Fibroblast of mammary gland (primary cell): ENCODE measurements at regions not wholly inside any gene's neighbourhood (a gene's known extent, or its start where the extent isn't known, plus 50 kb on each side); places are given as distances from the start of the nearest gene placed in this dataset.
"Not testable (repeated sequence)": the region's sequence is repeated elsewhere in the genome, so short reads cannot be mapped to it uniquely, and the experiment has no call there.

Experiments
- DNase-seq: peaks from one replicate; pipeline ENCODE4 v3.0.0-alpha.2; 2010; ENCODE audit warnings: low read depth
- H3K4me3 ChIP-seq: 2 replicates; pipeline ENCODE4 v1.5.1; 2011; ENCODE audit warnings: low read depth, mild to moderate bottlenecking, low read length, moderate library complexity; ENCODE audit not compliant: control insufficient read depth
- TF ChIP-seq, protein P1 (sequence below): conservative IDR thresholded peaks from 2 replicates; pipeline ENCODE4 v1.5.1; 2011; ENCODE audit warnings: low read depth, low read length, inconsistent platforms; ENCODE audit not compliant: control insufficient read depth, insufficient read depth

DNA sequence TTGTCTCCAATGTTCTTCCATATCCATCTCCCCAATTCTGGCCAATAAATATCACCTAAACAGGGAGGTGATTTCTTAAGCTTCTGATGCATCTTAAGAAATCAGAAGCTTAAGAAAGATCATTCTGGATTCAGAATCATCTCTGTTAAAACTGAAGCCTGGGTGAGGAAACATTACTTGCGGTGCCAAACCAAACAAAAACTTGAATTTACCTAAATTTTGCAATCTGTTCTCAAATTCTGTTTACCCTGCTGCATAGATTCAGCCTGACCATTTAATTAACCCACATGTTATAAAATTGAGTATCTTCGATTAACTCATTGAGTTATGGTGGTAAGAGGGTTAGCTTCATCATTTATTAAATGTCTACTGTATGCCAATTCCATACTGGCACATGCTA, 204.4 kb upstream of the ZNF385D start:
- peak; percentile 15 for DNase-seq
- TF ChIP-seq, protein P1, sequence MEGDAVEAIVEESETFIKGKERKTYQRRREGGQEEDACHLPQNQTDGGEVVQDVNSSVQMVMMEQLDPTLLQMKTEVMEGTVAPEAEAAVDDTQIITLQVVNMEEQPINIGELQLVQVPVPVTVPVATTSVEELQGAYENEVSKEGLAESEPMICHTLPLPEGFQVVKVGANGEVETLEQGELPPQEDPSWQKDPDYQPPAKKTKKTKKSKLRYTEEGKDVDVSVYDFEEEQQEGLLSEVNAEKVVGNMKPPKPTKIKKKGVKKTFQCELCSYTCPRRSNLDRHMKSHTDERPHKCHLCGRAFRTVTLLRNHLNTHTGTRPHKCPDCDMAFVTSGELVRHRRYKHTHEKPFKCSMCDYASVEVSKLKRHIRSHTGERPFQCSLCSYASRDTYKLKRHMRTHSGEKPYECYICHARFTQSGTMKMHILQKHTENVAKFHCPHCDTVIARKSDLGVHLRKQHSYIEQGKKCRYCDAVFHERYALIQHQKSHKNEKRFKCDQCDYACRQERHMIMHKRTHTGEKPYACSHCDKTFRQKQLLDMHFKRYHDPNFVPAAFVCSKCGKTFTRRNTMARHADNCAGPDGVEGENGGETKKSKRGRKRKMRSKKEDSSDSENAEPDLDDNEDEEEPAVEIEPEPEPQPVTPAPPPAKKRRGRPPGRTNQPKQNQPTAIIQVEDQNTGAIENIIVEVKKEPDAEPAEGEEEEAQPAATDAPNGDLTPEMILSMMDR: no peak
- H3K4me3 ChIP-seq: no peak overlapping the region

DNA sequence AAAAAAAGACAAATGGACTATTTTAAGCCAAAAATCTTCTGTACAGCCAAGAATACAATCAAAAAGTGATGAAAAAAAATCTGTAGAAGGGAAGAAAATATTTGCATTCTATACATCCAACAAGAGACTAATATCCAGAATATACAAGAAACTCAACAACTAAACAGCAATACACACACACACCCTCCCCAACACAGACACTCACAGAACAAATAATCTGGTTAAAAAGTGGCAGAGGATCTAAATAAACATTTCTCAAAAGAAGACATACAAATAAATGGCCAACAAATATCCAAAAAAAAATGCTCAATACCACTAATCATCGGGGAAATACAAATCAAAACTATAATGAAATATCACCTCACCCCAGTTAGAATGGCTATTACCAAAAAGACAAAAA, 209.0 kb upstream of the ZNF385D start:
- no peak overlapping the region for H3K4me3 ChIP-seq
- TF ChIP-seq, protein P1: no peak
- no peak for DNase-seq

DNA sequence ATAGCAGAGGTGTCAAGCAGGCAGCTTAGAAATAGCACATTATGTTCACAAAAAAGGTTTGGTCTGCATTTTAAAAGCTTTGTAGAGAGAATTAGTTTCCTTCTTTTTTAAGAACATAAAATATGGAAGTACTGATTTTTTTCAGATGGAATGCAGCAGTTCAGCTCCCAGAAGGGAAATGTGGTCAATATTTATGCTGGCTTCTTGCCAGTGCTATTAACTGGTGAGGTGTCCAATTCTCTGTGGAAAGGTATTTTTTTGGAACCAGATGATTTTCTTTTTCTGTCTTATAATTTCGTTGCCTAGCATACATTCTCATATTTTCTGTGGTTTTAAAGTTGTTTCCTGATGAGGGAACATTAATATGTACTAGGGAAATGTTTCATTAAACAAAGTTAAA, 211.4 kb upstream of the ZNF385D start:
- TF ChIP-seq, protein P1: no peak
- peak; percentile 32 for DNase-seq
- no peak overlapping the region for H3K4me3 ChIP-seq

DNA sequence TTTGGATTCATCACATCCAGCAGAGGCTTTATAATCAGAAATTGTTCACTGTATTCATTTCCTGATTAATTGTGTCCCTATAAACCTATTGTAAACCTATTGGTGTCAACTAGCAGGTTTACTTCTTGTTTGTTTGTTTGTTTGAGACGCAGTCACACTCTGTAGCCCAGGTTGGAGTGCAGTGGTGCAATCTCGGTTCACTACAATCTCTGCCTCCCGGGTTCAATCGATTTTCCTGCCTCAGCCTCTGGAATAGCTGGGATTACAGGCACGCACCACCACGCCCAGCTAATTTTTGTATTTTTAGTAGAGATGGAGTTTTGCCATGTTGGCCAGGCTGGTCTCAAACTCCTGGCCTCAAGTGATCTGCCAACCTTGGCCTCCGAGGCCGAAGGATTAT, 215.4 kb upstream of the ZNF385D start:
- not testable (repeated sequence) for H3K4me3 ChIP-seq, DNase-seq

DNA sequence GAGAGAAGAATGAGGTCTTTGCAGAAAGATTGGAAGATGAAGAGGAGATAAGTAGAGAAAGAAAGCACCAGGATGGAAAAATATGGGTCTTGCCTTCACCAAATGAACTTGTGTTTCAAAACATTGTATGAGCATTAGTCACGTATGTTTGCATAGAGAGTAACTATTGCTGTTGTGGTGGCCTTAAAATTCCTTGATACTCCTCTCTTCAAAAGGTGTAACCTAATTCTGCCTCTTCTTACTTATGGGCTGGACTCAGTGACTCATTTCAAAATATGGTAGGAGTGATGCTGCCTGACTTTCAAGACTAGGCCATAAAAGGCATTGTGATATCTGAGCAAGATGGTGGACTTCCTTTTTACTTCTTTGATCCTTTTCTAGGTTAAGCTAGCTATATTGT, 228.7 kb upstream of the ZNF385D start:
- DNase-seq: peak; percentile 12
- H3K4me3 ChIP-seq: no peak overlapping the region
- TF ChIP-seq, protein P1: no peak

DNA sequence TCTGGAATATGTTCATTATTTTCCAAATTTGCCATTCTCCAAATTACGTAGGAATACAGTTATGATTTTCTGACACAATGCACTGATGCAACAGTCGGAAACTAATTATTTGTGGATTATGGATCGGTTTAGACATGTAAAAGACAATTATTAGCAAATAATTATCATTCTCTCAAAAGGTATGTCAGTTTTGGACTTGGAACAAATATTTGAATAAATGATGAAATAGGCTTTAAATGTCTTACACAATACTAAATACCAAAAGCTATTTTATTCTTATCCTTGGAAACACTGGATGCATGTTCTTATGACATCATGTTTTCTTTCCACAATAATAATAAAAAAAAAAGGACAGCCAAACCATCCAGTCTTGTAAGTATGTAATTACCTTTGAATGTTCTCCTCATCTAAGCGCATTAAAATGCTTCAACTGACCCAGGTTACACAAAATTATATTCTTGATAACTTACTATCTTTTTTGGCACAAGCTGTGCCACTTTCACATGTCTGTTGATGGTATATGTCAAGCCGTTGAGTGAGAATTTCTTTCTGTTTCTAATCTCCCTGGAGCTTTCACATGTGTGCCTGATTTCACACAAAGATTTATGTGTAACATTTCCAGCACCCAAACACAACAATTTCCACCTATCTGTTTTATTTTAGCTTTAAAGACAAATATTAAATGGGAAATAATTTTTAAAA, 238.5 kb upstream of the ZNF385D start:
- DNase-seq: no peak
- H3K4me3 ChIP-seq: no peak overlapping the region
- TF ChIP-seq, protein P1: no peak

DNA sequence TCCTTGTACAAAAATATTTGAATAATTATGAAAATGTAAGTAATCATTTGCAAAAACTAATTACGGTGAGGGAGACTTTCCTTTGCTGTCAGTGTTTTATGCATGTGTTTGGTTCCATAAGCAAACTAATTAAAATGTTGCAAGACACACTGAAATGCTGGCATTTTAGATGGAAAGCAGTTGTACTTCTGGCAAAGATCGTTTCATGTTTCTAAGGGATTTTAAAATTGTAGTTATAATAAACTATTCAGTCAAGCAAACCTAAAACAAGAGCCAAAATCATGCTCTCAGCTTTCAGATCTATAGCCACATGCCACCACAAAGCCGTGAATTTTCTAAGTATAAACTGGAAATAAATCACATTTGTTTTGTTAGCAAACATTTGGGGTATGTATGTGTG, 240.1 kb upstream of the ZNF385D start:
- H3K4me3 ChIP-seq: no peak overlapping the region
- no peak for DNase-seq
- TF ChIP-seq, protein P1: no peak
